ENCODE measurements at regions not wholly inside any gene's neighbourhood (a gene's known extent, or its start where the extent isn't known, plus 50 kb on each side); places are given as distances from the start of the nearest gene placed in this dataset.

GRCh38 chr7:119329715-119330114 is 943.3 kb upstream of the KCND2 start:
- Histone ChIP-seq H4K5ac (ENCODE audit: low read depth, low read length) (no peak overlapping the region), H3K4ac (ENCODE audit: low read depth, low read length) (no peak overlapping the region), H2BK5ac (ENCODE audit: low read depth, low read length, poor library complexity, severe bottlenecking) (no peak overlapping the region), H3K9me3 (ENCODE audit: control insufficient read depth, insufficient read depth, low read length) (peaks cover 1% of the 10 kb centered on the region; the same call in 1 of the 2 replicates), H3K4me1 (ENCODE audit: control insufficient read depth, insufficient read depth, low read length) (no peaks in the 10 kb centered on the region), H2BK120ac (ENCODE audit: low read depth, low read length) (no peak overlapping the region), H3K56ac (ENCODE audit: extremely low read depth, insufficient read depth, low read length) (no peak overlapping the region), H2BK20ac (ENCODE audit: low read depth, low read length) (no peak overlapping the region), H4K8ac (ENCODE audit: low read depth in 2 of 2, low read length in 2 of 2) (no peak overlapping the region), H2AFZ (replicated peaks; ENCODE audit: low read length, poor library complexity) (no peak overlapping the region), H4K91ac (ENCODE audit: insufficient read depth, low read depth, low read length) (no peak overlapping the region), H2AK5ac (ENCODE audit: low read depth, low read length) (no peak overlapping the region), H2AK9ac (replicated peaks; ENCODE audit: low read depth, low read length, poor library complexity) (no peak overlapping the region), H4K20me1 (ENCODE audit: insufficient read depth, low read length) (no peaks in the 10 kb centered on the region), H3K79me1 (ENCODE audit: low read depth in 1 of 2, low read length in 2 of 2) (no peaks in the 10 kb centered on the region), H3K36me3 (ENCODE audit: control insufficient read depth, insufficient read depth, low read length) (no peaks in the 10 kb centered on the region), H3K23ac (ENCODE audit: low read depth, low read length) (no peak overlapping the region), H3K18ac (ENCODE audit: low read depth, low read length) (no peak overlapping the region), H3K14ac (replicated peaks; ENCODE audit: low read depth, low read length) (no peak overlapping the region), H3K9ac (ENCODE audit: low read depth, low read length) (no peak overlapping the region), H3K4me2 (ENCODE audit: low read depth, low read length) (no peak overlapping the region), H3K9me1 (ENCODE audit: insufficient read depth, low read length) (no peaks in the 10 kb centered on the region), H2BK15ac (ENCODE audit: low read depth, low read length) (no peak overlapping the region), H3K4me3 (ENCODE audit: insufficient read depth, low read depth, low read length) (no peak overlapping the region), H3K27ac (ENCODE audit: insufficient read depth, low read length) (no peak overlapping the region), H3K27me3 (ENCODE audit: control insufficient read depth, insufficient read depth, low read length) (no peaks in the 10 kb centered on the region)
- in situ Hi-C loops (cut with MboI; ENCODE audit: low sequenced_read_pairs) = no loop called here
- DNase-seq = no peak
- no CpG with 5 or more reads among the region's 5 CpGs for WGBS, 2 experiments (ENCODE audit: extremely low coverage in 2 of 2, insufficient read length in 1 of 2)
- dilution Hi-C loops (cut with HindIII; ENCODE audit: low sequenced_read_pairs, unreplicated experiment) = no loop called here
- no TSS peak for BruUV-seq (replicated peaks)
- POLR2A ChIA-PET (ENCODE audit: unreplicated experiment) = no interaction called here
- ATAC-seq (ENCODE audit: low read depth) = no peak
- CTCF ChIA-PET = no interaction called here
- intact Hi-C loops (cut with micrococcal nuclease) = no loop called here
- no peak for TF ChIP-seq POLR2A (IDR thresholded peaks at IDR 0.05; ENCODE audit: low read depth, low read length)
- no peak for TF ChIP-seq NFE2L2 (IDR thresholded peaks at IDR 0.05; ENCODE audit: low read depth, low read length)
- TF ChIP-seq USF2 (IDR thresholded peaks at IDR 0.05; ENCODE audit: low read depth, low read length) = no peak
- no peak for TF ChIP-seq RFX5 (IDR thresholded peaks at IDR 0.05; ENCODE audit: low read depth, low read length)
- no peak for TF ChIP-seq RCOR1 (IDR thresholded peaks at IDR 0.05; ENCODE audit: insufficient replicate concordance, low read length)
- no peak for TF ChIP-seq SMC3 (IDR thresholded peaks at IDR 0.05; ENCODE audit: low read depth, low read length)
- TF ChIP-seq CEBPB (IDR thresholded peaks at IDR 0.05; ENCODE audit: low read depth, low read length) = no peak
- no peak for TF ChIP-seq ELK1 (IDR thresholded peaks at IDR 0.05; ENCODE audit: borderline replicate concordance, low read depth, low read length)
- no peak for TF ChIP-seq MAZ (IDR thresholded peaks at IDR 0.05; ENCODE audit: borderline replicate concordance, low read depth, low read length)
- TF ChIP-seq RAD21 (IDR thresholded peaks at IDR 0.05; ENCODE audit: low read length) = no peak
- no peak for TF ChIP-seq FOS (IDR thresholded peaks at IDR 0.05; ENCODE audit: low read depth, low read length)
- TF ChIP-seq MAFK (IDR thresholded peaks at IDR 0.05; ENCODE audit: low read depth, low read length) = no peak
- TF ChIP-seq CTCF (conservative IDR thresholded peaks at IDR 0.05; ENCODE audit: low read depth, low read length) = no peak
- no peak for TF ChIP-seq MXI1 (IDR thresholded peaks at IDR 0.05; ENCODE audit: borderline replicate concordance, low read depth, low read length)
- TF ChIP-seq CHD1 (IDR thresholded peaks at IDR 0.05; ENCODE audit: low read depth, low read length) = no peak
- TF ChIP-seq BHLHE40 (IDR thresholded peaks at IDR 0.05; ENCODE audit: low read depth, low read length) = no peak

Measured in IMR-90 (cell line).